Loucy (cell line): ENCODE measurements at regions not wholly inside any gene's neighbourhood (a gene's known extent, or its start where the extent isn't known, plus 50 kb on each side); places are given as distances from the start of the nearest gene placed in this dataset.

Source experiments
- EZH2phosphoT487 ChIP-seq: fragments of 200-600 bp; IDR thresholded peaks from 2 replicates; pipeline ENCODE4 v1.6.1; 2018; ENCODE audit warnings: antibody characterized with exemption, mild to moderate bottlenecking, moderate library complexity, borderline replicate concordance
- TF ChIP-seq, protein P1 (sequence below): fragments of 200-600 bp; sonication (generic); conservative IDR thresholded peaks from 2 replicates; pipeline ENCODE4 v1.5.1; 2014; ENCODE audit warnings: mild to moderate bottlenecking, antibody characterized with exemption, low read length

DNA sequence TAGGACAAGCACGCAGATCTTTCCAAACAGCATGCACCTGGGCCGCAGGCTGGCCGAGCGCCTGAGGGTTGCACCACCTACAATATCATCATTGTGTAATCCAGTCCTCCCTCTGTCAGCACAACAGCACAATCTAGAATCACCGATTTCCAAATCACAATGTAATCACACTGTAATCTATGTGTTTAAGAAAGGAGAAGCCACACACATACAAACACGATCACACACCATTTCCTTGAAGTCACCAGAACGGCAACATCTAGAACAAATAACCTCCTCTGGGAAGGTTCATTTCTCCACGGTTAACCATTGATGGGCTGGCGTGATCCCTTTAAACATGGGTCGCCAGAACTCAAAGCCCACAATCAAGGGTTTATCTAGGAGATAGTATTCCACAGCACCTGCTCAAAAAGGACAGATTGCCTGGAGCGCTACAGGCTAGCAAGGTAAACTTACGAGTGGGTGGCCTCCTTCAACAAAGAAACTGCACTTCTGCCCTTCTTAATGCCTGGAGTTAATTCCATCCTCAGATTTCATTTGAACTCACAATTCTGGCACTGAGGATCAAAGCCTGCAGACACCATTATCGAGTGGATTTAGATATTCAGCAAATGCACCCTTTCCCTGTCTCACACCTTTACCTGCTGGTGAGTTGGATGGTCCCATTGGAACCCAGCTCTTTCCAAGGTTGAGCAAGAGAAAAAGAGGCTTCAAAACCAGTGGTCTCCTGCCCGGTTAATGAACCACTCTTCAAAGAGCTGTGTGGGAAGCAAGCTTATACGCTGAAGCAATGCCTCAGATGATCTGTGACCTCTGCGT lies 83.8 kb upstream of the FOXQ1 start:
- TF ChIP-seq, protein P1, sequence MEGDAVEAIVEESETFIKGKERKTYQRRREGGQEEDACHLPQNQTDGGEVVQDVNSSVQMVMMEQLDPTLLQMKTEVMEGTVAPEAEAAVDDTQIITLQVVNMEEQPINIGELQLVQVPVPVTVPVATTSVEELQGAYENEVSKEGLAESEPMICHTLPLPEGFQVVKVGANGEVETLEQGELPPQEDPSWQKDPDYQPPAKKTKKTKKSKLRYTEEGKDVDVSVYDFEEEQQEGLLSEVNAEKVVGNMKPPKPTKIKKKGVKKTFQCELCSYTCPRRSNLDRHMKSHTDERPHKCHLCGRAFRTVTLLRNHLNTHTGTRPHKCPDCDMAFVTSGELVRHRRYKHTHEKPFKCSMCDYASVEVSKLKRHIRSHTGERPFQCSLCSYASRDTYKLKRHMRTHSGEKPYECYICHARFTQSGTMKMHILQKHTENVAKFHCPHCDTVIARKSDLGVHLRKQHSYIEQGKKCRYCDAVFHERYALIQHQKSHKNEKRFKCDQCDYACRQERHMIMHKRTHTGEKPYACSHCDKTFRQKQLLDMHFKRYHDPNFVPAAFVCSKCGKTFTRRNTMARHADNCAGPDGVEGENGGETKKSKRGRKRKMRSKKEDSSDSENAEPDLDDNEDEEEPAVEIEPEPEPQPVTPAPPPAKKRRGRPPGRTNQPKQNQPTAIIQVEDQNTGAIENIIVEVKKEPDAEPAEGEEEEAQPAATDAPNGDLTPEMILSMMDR, result no peak
- no peak for TF ChIP-seq EZH2phosphoT487
